Uterus (tissue), 3 donors: ENCODE measurements at regions not wholly inside any gene's neighbourhood (a gene's known extent, or its start where the extent isn't known, plus 50 kb on each side); places are given as distances from the start of the nearest gene placed in this dataset.

Source experiments
- DNase-seq, 2 donors: peaks; one replicate each; pipeline ENCODE4 v3.0.0-alpha.2; 2019 to 2020
- H3K27ac ChIP-seq, 2 donors: fragments of 200-600 bp; sonication (generic); 1 replicate in 1 of 2; 2 replicates in 1 of 2; pipeline ENCODE4 v1.5.1; 2016 to 2018
- H3K27me3 ChIP-seq, 2 donors: fragments of 200-600 bp; sonication (generic); one replicate each; pipeline ENCODE4 v1.5.1; 2018 to 2019; ENCODE audit warnings: control low read depth in 1 of 2
- H3K36me3 ChIP-seq, 2 donors: fragments of 200-600 bp; sonication (generic); one replicate each; pipeline ENCODE4 v1.5.1; 2019; ENCODE audit warnings: control low read depth in 1 of 2
- H3K4me1 ChIP-seq, 2 donors: fragments of 200-600 bp; sonication (generic); one replicate each; pipeline ENCODE4 v1.5.1; 2018 to 2019; ENCODE audit warnings: control low read depth in 1 of 2
- H3K4me3 ChIP-seq, 2 donors: fragments of 200-600 bp; sonication (generic); 1 replicate in 1 of 2; 2 replicates in 1 of 2; pipeline ENCODE4 v1.5.1; 2018 to 2019; ENCODE audit warnings: mild to moderate bottlenecking in 1 of 2
- H3K9me3 ChIP-seq, 2 donors: fragments of 200-600 bp; sonication (generic); one replicate each; pipeline ENCODE4 v1.5.1; 2019; ENCODE audit warnings: control low read depth in 1 of 2
- POLR2A ChIP-seq, 2 donors: fragments of 450-650 bp; IDR thresholded peaks; one replicate each; pipeline ENCODE4 v1.6.1; 2016; ENCODE audit warnings: antibody characterized with exemption in 2 of 2, mild to moderate bottlenecking in 1 of 2, moderate library complexity in 1 of 2
- intact Hi-C: fragments of 100-400 bp; cut with DNase I; formaldehyde crosslinking; loops from one replicate; pipeline ENCODE4 v1.15.1; 2023; ENCODE audit warnings: low total_unique reads
- TF ChIP-seq, protein P1 (sequence below), 4 experiments: fragments of 200-600 bp in 2 of 4; fragments of 450-650 bp in 2 of 4; sonication (generic) in 2 of 4; IDR thresholded peaks; one replicate each; pipeline ENCODE4 v1.5.1; 2016 to 2019; ENCODE audit warnings: antibody characterized with exemption in 4 of 4, mild to moderate bottlenecking in 2 of 4, moderate library complexity in 1 of 4
- donor health status: DM: yes; HTN: yes; CAD: no.

DNA sequence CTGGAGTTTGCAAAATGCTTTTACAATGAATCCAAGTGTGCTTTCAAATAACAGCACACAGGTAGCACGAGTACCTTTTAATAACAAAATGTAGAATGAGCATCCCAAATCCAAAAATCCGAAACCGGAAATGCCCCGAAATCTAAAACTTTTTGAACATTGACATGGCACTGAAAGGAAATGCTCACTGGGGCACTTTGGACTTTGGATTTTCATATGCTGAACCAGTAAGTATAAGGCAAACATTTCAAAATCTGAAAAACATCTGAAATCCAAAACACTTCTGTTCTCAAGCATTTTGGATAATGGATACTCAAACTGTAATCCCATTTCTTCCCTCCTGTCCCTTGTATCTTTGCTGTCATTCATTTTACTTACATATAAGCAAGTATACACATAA, 50.1 kb downstream of the GCNT4 start:
- no peak overlapping the region for H3K27ac ChIP-seq
- no peak for DNase-seq
- no peak for TF ChIP-seq POLR2A (IDR thresholded peaks at IDR 0.05)
- TF ChIP-seq, protein P1, sequence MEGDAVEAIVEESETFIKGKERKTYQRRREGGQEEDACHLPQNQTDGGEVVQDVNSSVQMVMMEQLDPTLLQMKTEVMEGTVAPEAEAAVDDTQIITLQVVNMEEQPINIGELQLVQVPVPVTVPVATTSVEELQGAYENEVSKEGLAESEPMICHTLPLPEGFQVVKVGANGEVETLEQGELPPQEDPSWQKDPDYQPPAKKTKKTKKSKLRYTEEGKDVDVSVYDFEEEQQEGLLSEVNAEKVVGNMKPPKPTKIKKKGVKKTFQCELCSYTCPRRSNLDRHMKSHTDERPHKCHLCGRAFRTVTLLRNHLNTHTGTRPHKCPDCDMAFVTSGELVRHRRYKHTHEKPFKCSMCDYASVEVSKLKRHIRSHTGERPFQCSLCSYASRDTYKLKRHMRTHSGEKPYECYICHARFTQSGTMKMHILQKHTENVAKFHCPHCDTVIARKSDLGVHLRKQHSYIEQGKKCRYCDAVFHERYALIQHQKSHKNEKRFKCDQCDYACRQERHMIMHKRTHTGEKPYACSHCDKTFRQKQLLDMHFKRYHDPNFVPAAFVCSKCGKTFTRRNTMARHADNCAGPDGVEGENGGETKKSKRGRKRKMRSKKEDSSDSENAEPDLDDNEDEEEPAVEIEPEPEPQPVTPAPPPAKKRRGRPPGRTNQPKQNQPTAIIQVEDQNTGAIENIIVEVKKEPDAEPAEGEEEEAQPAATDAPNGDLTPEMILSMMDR (IDR thresholded peaks at IDR 0.05): no peak

DNA sequence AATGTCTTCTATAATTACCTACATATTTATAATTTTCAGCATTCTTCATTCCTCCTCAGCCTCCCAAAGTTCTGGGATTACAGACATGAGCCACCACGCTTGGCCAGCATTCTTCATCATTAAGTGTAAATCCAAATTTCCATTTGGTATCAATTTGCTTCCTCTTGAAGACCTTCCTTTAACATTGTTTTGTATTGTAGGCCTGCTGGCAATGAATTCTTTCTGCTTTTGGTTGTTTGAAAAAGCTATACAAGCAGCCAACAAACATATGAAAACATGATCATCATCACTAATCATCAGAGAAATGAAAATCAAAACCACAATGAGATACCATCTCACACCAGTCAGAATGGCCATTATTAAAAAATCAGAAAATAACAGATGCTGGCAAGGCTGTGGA, 56.4 kb downstream of the GCNT4 start:
- intact Hi-C loops: no loop called here
- no peak for TF ChIP-seq POLR2A (IDR thresholded peaks at IDR 0.05)
- TF ChIP-seq, protein P1 (IDR thresholded peaks at IDR 0.05): no peak
- Histone ChIP-seq H3K27me3 (no peaks in the 10 kb centered on the region), H3K27ac (no peak overlapping the region), H3K4me1 (no peaks in the 10 kb centered on the region), H3K9me3 (no peaks in the 10 kb centered on the region), H3K4me3 (no peak overlapping the region), H3K36me3 (no peaks in the 10 kb centered on the region)
- DNase-seq: no peak

More for the DNA sequence above, 50.1 kb downstream of the GCNT4 start:
- H3K36me3 ChIP-seq: no peaks in the 10 kb centered on the region
- H3K4me3 ChIP-seq: no peak overlapping the region
- H3K9me3 ChIP-seq: no peaks in the 10 kb centered on the region
- intact Hi-C loops: no loop called here
- H3K27me3 ChIP-seq: no peaks in the 10 kb centered on the region
- no peaks in the 10 kb centered on the region for H3K4me1 ChIP-seq

DNA sequence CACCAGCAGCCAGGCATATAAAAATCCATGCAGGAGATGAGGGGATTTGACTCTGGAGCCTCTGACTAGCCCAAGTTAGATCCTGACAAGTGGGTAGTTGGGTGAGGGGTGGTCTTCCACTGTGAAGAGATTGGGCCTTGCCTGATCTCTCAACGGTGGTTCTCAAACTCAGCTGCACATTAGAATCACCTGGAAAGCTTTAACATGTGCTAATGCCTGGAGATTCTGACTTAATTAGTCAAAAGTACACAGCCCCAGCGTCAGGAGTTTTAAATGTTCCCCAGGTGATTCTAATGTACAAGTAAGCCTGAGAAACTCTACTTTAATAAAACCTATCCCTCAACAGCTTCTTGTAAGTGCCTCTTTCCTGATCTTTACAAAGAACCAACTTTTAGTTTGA, 57.5 kb downstream of the GCNT4 start:
- no peak overlapping the region for H3K4me3 ChIP-seq
- H3K27ac ChIP-seq: no peak overlapping the region
- H3K27me3 ChIP-seq: no peaks in the 10 kb centered on the region
- no peaks in the 10 kb centered on the region for H3K9me3 ChIP-seq
- intact Hi-C loops: no loop called here
- no peaks in the 10 kb centered on the region for H3K4me1 ChIP-seq
- no peak for DNase-seq
- TF ChIP-seq, protein P1 (IDR thresholded peaks at IDR 0.05): no peak
- TF ChIP-seq POLR2A (IDR thresholded peaks at IDR 0.05): no peak
- H3K36me3 ChIP-seq: no peaks in the 10 kb centered on the region

GRCh38 chr5:74993743-74994142, 58.6 kb downstream of the GCNT4 start:
- H3K9me3 ChIP-seq: no peaks in the 10 kb centered on the region
- no peaks in the 10 kb centered on the region for H3K36me3 ChIP-seq
- H3K4me3 ChIP-seq: no peak overlapping the region
- no peak overlapping the region for H3K27ac ChIP-seq
- TF ChIP-seq, protein P1 (IDR thresholded peaks at IDR 0.05): no peak
- TF ChIP-seq POLR2A (IDR thresholded peaks at IDR 0.05): no peak
- H3K27me3 ChIP-seq: no peaks in the 10 kb centered on the region
- intact Hi-C loops: no loop called here
- no peak for DNase-seq
- no peaks in the 10 kb centered on the region for H3K4me1 ChIP-seq

GRCh38 chr5:74992791-74993190, 59.6 kb downstream of the GCNT4 start:
- no peaks in the 10 kb centered on the region for H3K36me3 ChIP-seq
- no peaks in the 10 kb centered on the region for H3K27me3 ChIP-seq
- intact Hi-C loops: no loop called here
- H3K4me3 ChIP-seq: no peak overlapping the region
- DNase-seq: no peak
- no peak overlapping the region for H3K27ac ChIP-seq
- H3K4me1 ChIP-seq: no peaks in the 10 kb centered on the region
- no peaks in the 10 kb centered on the region for H3K9me3 ChIP-seq
- TF ChIP-seq POLR2A (IDR thresholded peaks at IDR 0.05): no peak
- TF ChIP-seq, protein P1 (IDR thresholded peaks at IDR 0.05): no peak
